ENCODE measurements at regions not wholly inside any gene's neighbourhood (a gene's known extent, or its start where the extent isn't known, plus 50 kb on each side); places are given as distances from the start of the nearest gene placed in this dataset.

DNA sequence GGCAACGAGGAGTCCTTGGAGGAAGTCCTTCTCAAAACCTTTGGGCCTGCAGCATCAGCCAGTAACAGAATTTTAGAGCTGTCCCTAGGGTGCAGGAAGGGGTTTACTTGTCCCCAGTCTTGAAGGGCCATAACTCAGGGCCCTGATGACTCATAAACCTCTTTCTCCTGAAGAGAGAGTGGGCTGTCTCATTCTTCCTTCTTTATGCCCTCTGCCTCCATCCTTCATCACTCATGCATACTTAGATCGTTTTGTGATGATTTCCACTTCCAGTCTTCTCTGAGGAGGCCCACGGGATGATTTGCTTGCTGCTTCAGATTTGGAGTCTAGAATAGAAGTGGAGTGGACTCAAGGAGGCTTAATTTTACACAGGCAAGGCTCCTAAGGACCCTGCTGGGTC is 60.2 kb downstream of the NDUFS5 start (continued):
- TF ChIP-seq, protein P1, sequence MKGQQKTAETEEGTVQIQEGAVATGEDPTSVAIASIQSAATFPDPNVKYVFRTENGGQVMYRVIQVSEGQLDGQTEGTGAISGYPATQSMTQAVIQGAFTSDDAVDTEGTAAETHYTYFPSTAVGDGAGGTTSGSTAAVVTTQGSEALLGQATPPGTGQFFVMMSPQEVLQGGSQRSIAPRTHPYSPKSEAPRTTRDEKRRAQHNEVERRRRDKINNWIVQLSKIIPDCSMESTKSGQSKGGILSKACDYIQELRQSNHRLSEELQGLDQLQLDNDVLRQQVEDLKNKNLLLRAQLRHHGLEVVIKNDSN (CRISPR knock-in tag; IDR thresholded peaks at IDR 0.05) = no peak
- TF ChIP-seq CHD7 (IDR thresholded peaks at IDR 0.05; ENCODE audit: low read depth, low read length) (no peak), HSF4 (CRISPR knock-in tag; IDR thresholded peaks at IDR 0.05; ENCODE audit: borderline replicate concordance) (no peak)
